ENCODE measurements at regions not wholly inside any gene's neighbourhood (a gene's known extent, or its start where the extent isn't known, plus 50 kb on each side); places are given as distances from the start of the nearest gene placed in this dataset.
"Not testable (repeated sequence)": the region's sequence is repeated elsewhere in the genome, so short reads cannot be mapped to it uniquely, and the experiment has no call there.

- DNase-seq (ENCODE audit: low read depth in 2 of 2), result no peak
Measured at GRCh38 chr13:89212186-89212585, 1541.0 kb downstream of the SLITRK5 start.

GRCh38 chr13:89214185-89214584 lies 1543.0 kb downstream of the SLITRK5 start:
- DNase-seq (ENCODE audit: low read depth in 2 of 2), result no peak

GRCh38 chr13:89215319-89215718 lies 1544.1 kb downstream of the SLITRK5 start:
- DNase-seq (ENCODE audit: low read depth in 2 of 2), result not testable (repeated sequence)

- no peak for DNase-seq (ENCODE audit: low read depth in 2 of 2)
Measured at GRCh38 chr13:89217813-89218212, 1546.6 kb downstream of the SLITRK5 start.

GRCh38 chr13:89221557-89222158 lies 1550.5 kb downstream of the SLITRK5 start:
- no peak for DNase-seq (ENCODE audit: low read depth in 2 of 2)

GRCh38 chr13:89227356-89227755 lies 1556.2 kb downstream of the SLITRK5 start:
- no peak for DNase-seq (ENCODE audit: low read depth in 2 of 2)

GRCh38 chr13:89238496-89238895 lies 1567.3 kb downstream of the SLITRK5 start:
- DNase-seq (ENCODE audit: low read depth in 2 of 2), result no peak

GRCh38 chr13:89239361-89240127 lies 1568.4 kb downstream of the SLITRK5 start:
- DNase-seq (ENCODE audit: low read depth in 2 of 2), result no peak

- DNase-seq (ENCODE audit: low read depth in 2 of 2), result no peak
Measured at GRCh38 chr13:89255844-89256406, 1584.8 kb downstream of the SLITRK5 start.

- DNase-seq (ENCODE audit: low read depth in 2 of 2), result no peak
Measured at GRCh38 chr13:89267734-89268133, 1596.6 kb downstream of the SLITRK5 start.

GRCh38 chr13:89269737-89270136 lies 1598.6 kb downstream of the SLITRK5 start:
- DNase-seq (ENCODE audit: low read depth in 2 of 2), result no peak

GRCh38 chr13:89270736-89271135 lies 1599.6 kb downstream of the SLITRK5 start:
- DNase-seq (ENCODE audit: low read depth in 2 of 2), result no peak

GRCh38 chr13:89279374-89279773 lies 1608.2 kb downstream of the SLITRK5 start:
- DNase-seq (ENCODE audit: low read depth in 2 of 2), result no peak

- DNase-seq (ENCODE audit: low read depth in 2 of 2), result no peak
Measured at GRCh38 chr13:89281331-89281730, 1610.2 kb downstream of the SLITRK5 start.

GRCh38 chr13:89282241-89282640 lies 1611.1 kb downstream of the SLITRK5 start:
- DNase-seq (ENCODE audit: low read depth in 2 of 2), result no peak

- no peak for DNase-seq (ENCODE audit: low read depth in 2 of 2)
Measured at GRCh38 chr13:89287381-89287780, 1616.2 kb downstream of the SLITRK5 start.

GRCh38 chr13:89294115-89294867 lies 1623.1 kb downstream of the SLITRK5 start:
- no peak for DNase-seq (ENCODE audit: low read depth in 2 of 2)

GRCh38 chr13:89307278-89307677 lies 1636.1 kb downstream of the SLITRK5 start:
- no peak for DNase-seq (ENCODE audit: low read depth in 2 of 2)

GRCh38 chr13:89310943-89311672 lies 1639.9 kb downstream of the SLITRK5 start:
- DNase-seq (ENCODE audit: low read depth in 2 of 2), result no peak

- DNase-seq (ENCODE audit: low read depth in 2 of 2), result no peak
Measured at GRCh38 chr13:89315287-89315686, 1644.1 kb downstream of the SLITRK5 start.

- DNase-seq (ENCODE audit: low read depth in 2 of 2), result no peak
Measured at GRCh38 chr13:89322466-89322865, 1651.3 kb downstream of the SLITRK5 start.

GRCh38 chr13:89324582-89324981 lies 1653.4 kb downstream of the SLITRK5 start:
- DNase-seq (ENCODE audit: low read depth in 2 of 2), result no peak
